GM21737 (cell line): ENCODE measurements at regions not wholly inside any gene's neighbourhood (a gene's known extent, or its start where the extent isn't known, plus 50 kb on each side); places are given as distances from the start of the nearest gene placed in this dataset.

Source experiments
- ATAC-seq: cut with Tn5 transposase; IDR thresholded peaks from one replicate; pipeline ENCODE4 v1.9.1; 2021; ENCODE audit warnings: mild to moderate bottlenecking, moderate library complexity; ENCODE audit not compliant: unreplicated experiment

DNA sequence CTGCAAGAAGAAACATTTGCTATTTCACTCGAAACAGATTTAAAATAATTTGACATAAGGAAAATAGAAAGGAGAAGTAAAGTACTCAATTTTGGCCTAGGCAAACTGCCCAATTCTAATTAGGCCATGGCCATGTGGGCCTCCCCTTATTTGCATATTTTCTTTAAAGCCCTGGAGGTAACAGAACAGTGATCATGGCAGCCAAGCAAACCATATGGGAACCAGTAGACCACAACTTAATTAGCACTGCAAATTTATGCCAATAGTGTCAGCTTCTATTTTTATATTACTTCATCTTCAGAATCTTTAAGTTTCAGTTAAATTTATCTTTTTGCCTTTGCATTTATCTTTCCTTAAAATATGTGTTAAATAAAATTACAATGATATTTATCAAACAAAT lies 63.3 kb upstream of the THSD7A start:
- ATAC-seq: no peak

DNA sequence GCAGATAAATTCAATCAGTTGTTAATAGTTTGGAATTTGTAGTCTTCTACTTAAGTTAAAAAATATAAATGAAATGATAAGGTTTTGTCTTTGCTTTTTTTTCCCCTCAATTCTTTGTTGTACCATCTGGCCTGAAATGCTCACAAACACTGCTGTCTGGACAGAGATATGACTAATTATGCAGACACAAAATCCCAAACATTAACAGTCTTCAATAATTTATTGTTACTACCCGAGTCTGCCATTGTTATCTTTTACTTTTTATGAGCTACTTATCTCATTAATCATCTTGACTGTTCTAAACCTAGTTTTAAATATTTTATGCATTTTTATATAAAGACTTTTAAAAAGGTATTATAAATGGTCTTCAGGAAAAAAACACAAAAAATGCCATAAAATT lies 64.7 kb upstream of the THSD7A start:
- no peak for ATAC-seq

- no peak for ATAC-seq
These were observed 67.2 kb upstream of the THSD7A start for GRCh38 chr7:11899247-11899646.

GRCh38 chr7:11910253-11910652 lies 78.3 kb upstream of the THSD7A start:
- ATAC-seq: no peak

DNA sequence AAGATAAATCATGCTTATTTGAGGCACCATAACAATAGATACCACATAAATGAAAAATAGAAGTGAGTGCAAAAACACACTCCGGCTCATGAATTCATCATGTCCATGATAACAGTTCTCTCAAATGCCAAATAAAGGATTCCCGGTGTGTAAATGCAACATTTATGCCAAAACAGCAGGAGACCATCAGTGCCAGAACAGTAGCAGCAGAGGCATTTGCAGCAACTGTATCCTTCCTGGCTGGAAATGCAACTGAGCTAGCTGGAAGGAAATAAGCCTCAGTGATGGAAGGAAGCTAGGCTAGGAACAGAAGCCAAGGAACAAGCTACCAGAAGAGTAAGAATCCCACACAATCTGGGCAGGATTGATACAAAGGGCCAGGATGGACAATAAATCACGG lies 79.9 kb upstream of the THSD7A start:
- ATAC-seq: no peak

DNA sequence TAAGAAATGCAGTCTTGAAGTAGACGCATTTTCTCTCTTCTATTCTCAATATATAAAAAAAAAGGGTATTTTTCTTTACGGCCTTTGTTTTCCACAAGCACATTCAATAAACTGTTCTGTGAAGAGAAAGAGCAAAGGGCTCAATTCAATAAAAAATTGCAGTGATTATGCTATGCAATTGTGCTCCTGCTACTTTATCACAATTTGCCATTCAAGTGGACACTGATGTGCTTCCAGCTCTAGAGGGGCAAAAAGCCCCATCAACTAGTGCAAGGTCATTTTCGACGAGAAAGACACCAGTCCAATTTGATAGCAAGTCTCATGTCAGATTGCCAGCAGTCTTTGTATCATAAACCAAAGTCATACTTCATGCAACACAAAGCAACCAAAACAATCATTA lies 82.6 kb upstream of the THSD7A start:
- ATAC-seq: no peak

DNA sequence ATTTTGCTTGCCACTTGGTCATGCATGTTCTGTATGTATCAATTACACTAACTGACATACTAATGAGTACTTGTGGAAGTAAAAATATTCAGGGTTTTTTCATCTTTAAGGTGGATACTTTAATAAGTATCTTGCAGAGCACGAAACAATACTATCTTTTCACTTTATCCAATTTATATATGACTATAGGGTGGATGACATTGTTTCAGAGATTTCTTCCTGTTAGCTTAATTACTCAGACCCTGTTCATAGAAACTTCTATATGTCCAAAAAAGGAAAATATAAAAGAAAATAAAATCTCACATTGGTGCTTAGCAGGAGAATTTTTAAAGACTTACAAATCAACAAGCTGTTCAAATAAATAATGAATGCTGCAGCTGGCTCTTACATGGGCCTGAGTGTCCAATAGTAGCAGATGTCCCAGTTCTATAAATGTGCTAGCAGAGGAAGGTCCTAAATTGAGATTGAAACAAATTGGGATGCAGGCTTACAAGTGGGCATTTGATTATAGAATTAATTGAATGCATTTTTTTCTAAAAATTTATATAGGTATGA lies 91.5 kb upstream of the THSD7A start:
- ATAC-seq: no peak

- no peak for ATAC-seq
These were observed 99.3 kb upstream of the THSD7A start for GRCh38 chr7:11931307-11931706.

- no peak for ATAC-seq
These were observed 102.8 kb upstream of the THSD7A start for GRCh38 chr7:11934796-11935195.

- no peak for ATAC-seq
These were observed 103.9 kb upstream of the THSD7A start for GRCh38 chr7:11935905-11936304.

- no peak for ATAC-seq
These were observed 114.8 kb upstream of the THSD7A start for GRCh38 chr7:11946794-11947193.

- ATAC-seq: no peak
These were observed 118.3 kb upstream of the THSD7A start for GRCh38 chr7:11950281-11950680.

- ATAC-seq: no peak
These were observed 118.9 kb upstream of the THSD7A start for GRCh38 chr7:11950942-11951341.

GRCh38 chr7:11951909-11952308 lies 119.9 kb upstream of the THSD7A start:
- no peak for ATAC-seq

GRCh38 chr7:11952972-11953371 lies 121.0 kb upstream of the THSD7A start:
- ATAC-seq: no peak

GRCh38 chr7:11956991-11957390 lies 125.0 kb upstream of the THSD7A start:
- ATAC-seq: no peak

- ATAC-seq: no peak
These were observed 126.0 kb upstream of the THSD7A start for GRCh38 chr7:11957956-11958355.

DNA sequence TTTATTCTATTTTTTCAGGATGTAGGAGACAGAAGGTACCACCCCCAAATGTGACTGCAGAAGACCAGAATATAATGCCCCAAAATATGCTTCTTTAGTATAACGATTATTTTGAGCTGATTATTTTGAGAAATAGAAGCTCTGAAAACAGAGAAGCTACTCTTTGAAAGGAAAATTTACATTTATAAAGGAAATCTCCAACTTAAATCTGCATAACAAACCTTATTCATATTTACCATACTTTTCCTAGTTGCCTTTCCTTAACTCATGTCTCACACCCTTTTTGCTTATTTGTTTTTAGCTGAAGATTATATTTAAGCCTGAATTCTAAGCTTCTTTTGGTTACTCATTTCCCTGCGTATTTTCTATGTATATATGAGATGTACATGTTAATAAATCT lies 127.1 kb upstream of the THSD7A start:
- ATAC-seq: no peak

- no peak for ATAC-seq
These were observed 128.6 kb upstream of the THSD7A start for GRCh38 chr7:11960621-11961020.

- no peak for ATAC-seq
These were observed 137.6 kb upstream of the THSD7A start for GRCh38 chr7:11969643-11970042.

- no peak for ATAC-seq
These were observed 138.1 kb upstream of the THSD7A start for GRCh38 chr7:11970132-11970531.

DNA sequence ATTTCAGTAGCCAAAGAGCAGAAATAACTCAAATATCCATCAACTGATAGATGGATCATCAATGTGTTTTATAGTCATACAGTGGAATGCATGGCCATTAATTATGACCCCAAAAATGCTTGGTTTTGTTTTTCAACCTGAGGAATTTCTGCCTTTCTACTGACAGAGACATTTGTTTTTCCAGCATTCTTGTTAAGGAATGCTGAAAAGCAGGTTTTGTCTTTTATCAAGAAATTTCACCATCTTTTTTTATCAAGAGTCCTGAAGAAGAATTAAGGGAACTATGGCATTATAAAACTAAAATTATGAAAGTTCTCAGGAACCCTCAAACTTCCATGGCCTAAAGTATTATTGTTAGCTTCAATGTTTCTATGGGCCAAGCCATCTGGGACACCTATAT lies 153.4 kb upstream of the THSD7A start:
- no peak for ATAC-seq

- no peak for ATAC-seq
These were observed 154.0 kb upstream of the THSD7A start for GRCh38 chr7:11985971-11986370.

DNA sequence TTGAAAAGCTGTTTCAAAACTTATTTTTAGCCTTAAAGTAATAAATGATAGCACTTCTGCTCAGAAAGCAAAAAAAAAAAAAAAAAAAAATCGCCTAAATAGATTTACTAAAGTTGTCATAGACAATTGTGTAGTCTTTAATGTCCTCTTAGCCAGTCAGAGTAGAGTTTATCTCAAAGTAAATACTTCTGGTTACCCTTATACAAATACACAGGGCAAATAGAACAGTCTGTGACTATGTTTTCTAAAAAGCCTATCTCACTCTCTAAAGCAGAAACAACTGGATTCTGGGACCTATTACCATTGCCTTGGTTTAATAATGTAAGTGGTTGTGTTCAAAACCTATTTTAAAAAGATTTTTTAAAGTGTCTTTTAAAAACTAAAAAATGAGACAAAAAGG lies 156.2 kb upstream of the THSD7A start:
- no peak for ATAC-seq
